NAMALWA (cell line): ENCODE measurements at regions not wholly inside any gene's neighbourhood (a gene's known extent, or its start where the extent isn't known, plus 50 kb on each side); places are given as distances from the start of the nearest gene placed in this dataset.

Experiments
- DNase-seq: peaks from one replicate; pipeline ENCODE4 v3.0.0-alpha.2; 2015; ENCODE audit warnings: low spot score

DNA sequence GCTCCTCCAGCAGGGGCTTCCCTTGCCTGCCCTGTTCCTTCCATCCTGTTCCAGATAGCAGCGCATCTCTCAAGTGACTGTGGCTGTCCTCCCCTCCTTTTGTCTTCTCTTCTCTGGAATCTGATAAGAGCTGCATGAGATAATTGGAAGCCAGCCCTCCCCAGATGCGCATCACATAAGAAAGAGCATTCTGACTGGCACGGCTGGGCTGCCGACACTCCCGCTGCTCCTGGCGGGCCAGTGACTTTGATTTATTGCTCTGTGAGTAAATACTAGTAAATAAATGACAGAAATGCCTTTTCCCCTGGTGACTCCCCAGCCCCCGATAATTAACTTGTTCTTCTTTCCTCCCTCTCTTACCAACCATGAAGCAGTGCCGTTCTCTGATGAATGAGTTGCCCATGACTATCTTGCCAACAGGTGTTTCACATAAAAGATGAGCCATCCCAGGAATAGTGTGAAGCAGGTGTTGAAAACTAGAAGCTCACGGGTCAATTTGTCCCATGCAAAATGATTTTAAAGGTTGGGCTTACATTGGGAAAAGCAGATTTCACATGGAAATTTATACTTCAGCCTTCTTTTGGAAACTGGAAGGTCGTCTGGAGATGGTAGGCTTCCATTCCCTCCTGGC is 212.3 kb downstream of the ERCC6L2 start:
- DNase-seq: no peak

GRCh38 chr9:96086936-96087571 is 211.6 kb downstream of the ERCC6L2 start:
- DNase-seq: no peak

- DNase-seq: no peak
Measured at GRCh38 chr9:96085491-96086143, 210.1 kb downstream of the ERCC6L2 start.

DNA sequence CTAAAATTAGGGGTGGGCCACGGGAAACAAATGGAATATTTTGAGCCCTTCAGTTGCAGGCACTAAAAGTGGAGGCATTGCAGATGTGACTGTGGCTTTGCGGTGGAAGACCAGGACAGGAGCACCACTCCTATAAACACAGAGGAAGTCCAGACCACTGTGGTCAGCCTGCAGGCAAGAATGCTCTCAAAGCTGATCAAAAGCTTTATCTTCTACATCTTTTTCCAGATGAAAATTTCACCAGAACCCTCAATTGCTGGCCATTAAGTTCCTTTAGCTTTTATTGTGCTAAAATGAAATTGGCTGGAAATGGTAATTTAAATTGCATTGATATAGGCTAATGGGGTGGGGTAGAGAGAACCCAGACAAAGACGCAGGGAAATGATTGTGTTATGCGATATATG is 208.8 kb downstream of the ERCC6L2 start:
- no peak for DNase-seq

DNA sequence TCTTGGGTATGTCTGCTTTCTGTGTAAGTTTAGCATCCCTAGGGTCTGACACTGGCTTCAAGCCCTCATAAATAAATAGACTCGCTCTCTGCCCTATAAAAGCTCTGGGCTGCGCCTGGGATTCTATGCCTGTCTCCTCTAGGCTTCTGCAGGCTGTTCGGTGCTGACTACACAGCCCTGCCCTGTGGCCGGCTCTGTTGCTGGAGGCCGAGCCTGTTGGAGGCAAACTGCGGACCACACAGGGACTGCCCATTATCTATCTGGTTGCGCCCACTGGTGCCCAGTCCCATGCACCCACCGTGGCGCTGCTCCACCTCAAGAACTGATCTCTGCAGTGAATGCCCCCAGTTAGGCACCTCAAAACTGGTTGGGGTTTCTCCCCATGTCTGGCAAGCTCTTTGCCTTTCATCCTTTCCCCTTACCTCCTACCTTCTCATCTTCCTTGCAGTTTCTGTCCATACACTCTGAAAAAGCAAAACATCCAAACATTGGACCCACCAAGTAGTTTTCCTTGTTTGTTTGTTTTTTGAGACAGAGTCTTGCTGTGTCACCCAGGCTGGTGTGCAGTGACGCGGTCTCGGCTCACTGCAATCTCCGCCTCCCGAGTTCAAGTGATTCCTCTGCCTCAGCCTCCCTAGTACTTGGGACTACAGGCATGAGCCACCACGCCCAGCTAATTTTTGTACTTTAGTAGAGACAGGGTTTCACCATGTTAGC is 207.2 kb downstream of the ERCC6L2 start:
- no peak for DNase-seq

DNA sequence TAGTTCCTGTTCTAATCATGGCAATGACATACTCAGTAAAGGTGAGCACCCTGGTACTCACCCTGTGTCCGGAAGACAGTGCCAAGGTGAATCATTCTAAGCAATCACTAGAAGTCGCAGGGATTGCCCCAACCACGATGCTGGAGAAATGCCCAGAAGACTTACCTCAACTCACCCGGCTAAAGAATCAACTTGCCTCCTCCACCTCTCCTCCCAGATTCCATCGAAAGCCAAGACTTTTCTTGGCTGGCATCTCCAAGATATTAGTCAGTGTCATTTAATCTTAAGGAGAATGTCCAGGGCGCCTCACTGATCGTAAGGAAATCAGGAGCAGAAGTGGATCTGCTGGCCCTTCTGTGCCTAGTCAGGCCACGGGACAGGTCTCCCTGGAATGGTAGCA is 204.9 kb downstream of the ERCC6L2 start:
- no peak for DNase-seq

GRCh38 chr9:96079779-96080178 is 204.3 kb downstream of the ERCC6L2 start:
- DNase-seq: no peak

DNA sequence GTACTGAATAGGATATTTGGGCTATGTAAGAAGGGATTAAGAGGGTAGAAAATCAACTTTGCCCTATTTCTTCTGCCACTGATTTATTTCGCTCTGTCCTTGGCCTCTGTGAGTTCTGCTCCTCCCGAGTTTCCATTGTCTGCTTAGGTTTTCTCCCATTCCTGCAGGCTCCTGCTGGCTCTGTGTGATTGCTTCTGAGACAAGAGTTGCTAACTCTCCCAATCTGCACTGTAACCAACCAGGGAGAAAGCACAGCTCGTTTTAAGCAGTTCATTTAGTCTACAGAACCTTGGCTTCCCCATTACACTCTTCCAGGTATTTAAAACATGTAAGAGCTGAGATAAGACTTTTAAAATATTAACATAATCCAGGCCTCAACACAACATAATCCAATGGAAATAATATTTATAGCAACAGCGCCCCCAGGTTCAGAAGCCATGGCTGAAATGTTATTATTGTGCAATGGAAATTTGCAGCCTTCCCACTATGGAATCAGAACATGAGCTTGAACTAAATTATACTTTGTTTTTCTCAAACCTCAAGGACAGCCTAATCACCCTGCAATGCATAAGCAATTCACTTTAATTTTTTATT is 203.5 kb downstream of the ERCC6L2 start:
- no peak for DNase-seq

GRCh38 chr9:96075757-96076156 is 200.3 kb downstream of the ERCC6L2 start:
- DNase-seq: no peak

GRCh38 chr9:96075111-96075510 is 199.6 kb downstream of the ERCC6L2 start:
- no peak for DNase-seq

GRCh38 chr9:96073531-96074480 is 198.3 kb downstream of the ERCC6L2 start:
- no peak for DNase-seq

- DNase-seq: no peak
Measured at GRCh38 chr9:96072930-96073329, 197.4 kb downstream of the ERCC6L2 start.

GRCh38 chr9:96071815-96072124 is 196.3 kb downstream of the ERCC6L2 start:
- no peak for DNase-seq

DNA sequence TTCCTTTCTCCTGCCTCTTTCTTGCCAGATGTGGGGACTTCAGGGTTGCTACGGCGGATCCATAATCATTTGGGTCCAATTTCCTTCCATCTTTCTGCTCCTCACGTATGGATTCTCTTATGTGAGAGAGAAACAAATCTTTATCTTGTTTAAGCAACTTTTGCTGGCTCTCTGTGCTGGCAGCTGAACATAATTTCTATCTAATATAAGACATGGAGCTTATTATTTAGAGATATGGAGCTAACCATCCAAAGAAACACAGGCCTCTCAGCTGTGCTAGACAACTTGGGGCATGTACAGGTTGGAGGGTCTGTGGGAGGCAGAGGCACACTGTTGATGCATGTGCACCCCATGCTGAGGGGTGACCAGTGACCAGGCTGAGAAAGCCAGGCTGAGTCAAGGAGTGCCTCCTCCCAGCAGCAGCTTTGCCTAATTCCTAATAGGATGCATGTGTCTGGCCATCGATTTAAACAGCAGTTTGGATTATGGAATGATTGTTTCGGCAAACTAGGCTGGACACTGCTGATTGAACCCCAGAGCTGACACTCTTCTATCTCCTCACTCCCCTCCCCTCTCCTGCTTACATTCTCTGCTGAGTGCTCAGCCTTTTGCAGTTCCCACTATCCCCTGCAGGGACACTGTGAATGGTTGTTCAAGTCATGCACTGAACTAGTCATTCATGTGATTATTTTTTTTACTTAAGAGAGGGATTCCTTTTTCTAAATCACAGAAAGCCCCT is 195.8 kb downstream of the ERCC6L2 start:
- peak; percentile 60 for DNase-seq

GRCh38 chr9:96069629-96070220 is 194.2 kb downstream of the ERCC6L2 start:
- DNase-seq: no peak

- DNase-seq: no peak
Measured at GRCh38 chr9:96068511-96068910, 193.0 kb downstream of the ERCC6L2 start.

DNA sequence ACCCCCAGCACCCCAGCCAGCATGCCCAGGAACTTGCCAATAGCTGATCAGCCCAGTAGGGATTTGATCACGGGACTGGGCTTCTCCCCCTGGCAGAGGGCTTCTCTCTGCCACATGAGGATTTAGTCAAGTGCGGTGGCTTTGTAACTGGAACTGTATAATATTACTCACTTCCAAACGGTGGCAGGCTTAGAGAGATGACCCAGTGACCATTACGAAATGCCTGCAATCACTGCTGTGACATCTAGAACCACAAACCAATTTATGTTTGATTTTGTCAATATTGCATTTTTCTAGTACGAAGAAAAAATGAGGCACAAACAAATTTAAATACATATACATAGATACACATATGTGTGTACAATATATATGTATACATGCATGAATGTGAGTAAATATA is 192.1 kb downstream of the ERCC6L2 start:
- no peak for DNase-seq

- no peak for DNase-seq
Measured at GRCh38 chr9:96067004-96067403, 191.5 kb downstream of the ERCC6L2 start.

- no peak for DNase-seq
Measured at GRCh38 chr9:96065482-96066251, 190.2 kb downstream of the ERCC6L2 start.
